Neural cell (in vitro differentiated cells): ENCODE measurements at regions not wholly inside any gene's neighbourhood (a gene's known extent, or its start where the extent isn't known, plus 50 kb on each side); places are given as distances from the start of the nearest gene placed in this dataset.
A peak's percentile ranks its signal among the peaks of the same experiment; 100 is the strongest.

Experiments
- H2AFZ ChIP-seq: fragments of 200-600, 300-800 bp; sonication (generic), shearing (Covaris generic); 2 replicates; pipeline ENCODE4 v1.6.0; 2014; ENCODE audit warnings: low read depth, mild to moderate bottlenecking, antibody characterized with exemption, low read length, moderate library complexity
- H3F3A ChIP-seq: fragments of 200-600 bp; shearing (Covaris generic); 2 replicates; pipeline ENCODE4 v1.6.1; 2016; ENCODE audit warnings: mild to moderate bottlenecking, moderate library complexity, mixed read lengths, antibody characterized with exemption, low read length; ENCODE audit not compliant: insufficient read depth, poor library complexity, severe bottlenecking
- H3K27ac ChIP-seq: fragments of 200-600, 300-800 bp; sonication (generic), shearing (Covaris generic); 2 replicates; pipeline ENCODE4 v1.5.1; 2014; ENCODE audit warnings: mild to moderate bottlenecking, low read length, moderate library complexity
- H3K27me3 ChIP-seq: fragments of 300-800, 200-600 bp; sonication (generic), shearing (Covaris generic); 2 replicates; pipeline ENCODE4 v1.6.0; 2014; ENCODE audit warnings: mild to moderate bottlenecking, low read depth, low read length, moderate library complexity; ENCODE audit not compliant: insufficient read depth
- H3K36me3 ChIP-seq: fragments of 300-800, 200-600 bp; sonication (generic), shearing (Covaris generic); 2 replicates; pipeline ENCODE4 v1.5.1; 2014; ENCODE audit warnings: mild to moderate bottlenecking, antibody characterized with exemption, low read length, moderate library complexity; ENCODE audit not compliant: insufficient read depth
- H3K4me2 ChIP-seq: fragments of 300-800, 200-600 bp; sonication (generic), shearing (Covaris generic); 2 replicates; pipeline ENCODE4 v1.6.0; 2014; ENCODE audit warnings: mild to moderate bottlenecking, low read length
- H3K4me3 ChIP-seq: fragments of 300-800, 200-600 bp; sonication (generic), shearing (Covaris generic); 2 replicates; pipeline ENCODE4 v1.5.1; 2014; ENCODE audit warnings: mild to moderate bottlenecking, low read length, moderate library complexity
- H3K79me2 ChIP-seq: fragments of 200-600 bp; shearing (Covaris generic); replicated peaks from 2 replicates; pipeline ENCODE4 v1.6.0; 2014; ENCODE audit warnings: mild to moderate bottlenecking, low read length, moderate library complexity; ENCODE audit not compliant: insufficient read depth
- H3K9ac ChIP-seq: fragments of 300-800, 200-600 bp; sonication (generic), shearing (Covaris generic); 2 replicates; pipeline ENCODE4 v1.6.1; 2016; ENCODE audit warnings: mild to moderate bottlenecking, low read length, mixed read lengths
- H3K9me2 ChIP-seq: fragments of 200-600 bp; shearing (Covaris generic); 2 replicates; pipeline ENCODE4 v1.6.1; 2016; ENCODE audit warnings: mild to moderate bottlenecking, low read length, mixed read lengths; ENCODE audit not compliant: insufficient read depth
- H3K9me3 ChIP-seq: fragments of 200-600, 300-800 bp; sonication (generic), shearing (Covaris generic); 2 replicates; pipeline ENCODE4 v1.6.1; 2016; ENCODE audit warnings: mild to moderate bottlenecking, mixed run types, low read length, moderate library complexity, mixed read lengths
- H4K20me1 ChIP-seq: fragments of 200-600 bp; shearing (Covaris generic); 2 replicates; pipeline ENCODE4 v1.6.1; 2016; ENCODE audit warnings: mild to moderate bottlenecking, mixed run types; ENCODE audit not compliant: insufficient read depth
- EP300 ChIP-seq: fragments of 450-650 bp; conservative IDR thresholded peaks from 2 replicates; pipeline ENCODE4 v1.6.1; 2014; ENCODE audit warnings: antibody characterized with exemption, mild to moderate bottlenecking, moderate library complexity; ENCODE audit not compliant: poor library complexity, severe bottlenecking
- EZH2 ChIP-seq: fragments of 200-600, 300-800 bp; shearing (Covaris generic), sonication (generic); IDR thresholded peaks from 2 replicates; pipeline ENCODE4 v1.6.1; 2014; ENCODE audit warnings: antibody characterized with exemption, low read length, borderline replicate concordance, mild to moderate bottlenecking; ENCODE audit not compliant: insufficient read depth, poor library complexity, severe bottlenecking
- MXI1 ChIP-seq: fragments of 450-650 bp; conservative IDR thresholded peaks from 2 replicates; pipeline ENCODE4 v1.6.1; 2014; ENCODE audit warnings: antibody characterized with exemption, mild to moderate bottlenecking; ENCODE audit not compliant: poor library complexity, severe bottlenecking
- POLR2AphosphoS5 ChIP-seq: IDR thresholded peaks from 2 replicates; pipeline ENCODE4 v1.6.1; 2012
- RAD21 ChIP-seq: fragments of 450-650 bp; conservative IDR thresholded peaks from 2 replicates; pipeline ENCODE4 v1.6.1; 2014; ENCODE audit warnings: antibody characterized with exemption, mild to moderate bottlenecking, moderate library complexity
- SMC3 ChIP-seq: fragments of 450-650 bp; conservative IDR thresholded peaks from 2 replicates; pipeline ENCODE4 v1.6.1; 2014; ENCODE audit warnings: antibody characterized with exemption, mild to moderate bottlenecking, moderate library complexity; ENCODE audit not compliant: poor library complexity
- TAF1 ChIP-seq: IDR thresholded peaks from 2 replicates; pipeline ENCODE4 v1.6.1; 2012; ENCODE audit warnings: low read depth
- TF ChIP-seq, protein P1 (sequence below): IDR thresholded peaks from 2 replicates; pipeline ENCODE4 v1.6.1; 2012; ENCODE audit warnings: borderline replicate concordance
- TF ChIP-seq, protein P2 (sequence below): fragments of 450-650 bp; IDR thresholded peaks from 2 replicates; pipeline ENCODE4 v1.5.1; 2014; ENCODE audit warnings: antibody characterized with exemption, mild to moderate bottlenecking, moderate library complexity; ENCODE audit not compliant: poor library complexity, severe bottlenecking

DNA sequence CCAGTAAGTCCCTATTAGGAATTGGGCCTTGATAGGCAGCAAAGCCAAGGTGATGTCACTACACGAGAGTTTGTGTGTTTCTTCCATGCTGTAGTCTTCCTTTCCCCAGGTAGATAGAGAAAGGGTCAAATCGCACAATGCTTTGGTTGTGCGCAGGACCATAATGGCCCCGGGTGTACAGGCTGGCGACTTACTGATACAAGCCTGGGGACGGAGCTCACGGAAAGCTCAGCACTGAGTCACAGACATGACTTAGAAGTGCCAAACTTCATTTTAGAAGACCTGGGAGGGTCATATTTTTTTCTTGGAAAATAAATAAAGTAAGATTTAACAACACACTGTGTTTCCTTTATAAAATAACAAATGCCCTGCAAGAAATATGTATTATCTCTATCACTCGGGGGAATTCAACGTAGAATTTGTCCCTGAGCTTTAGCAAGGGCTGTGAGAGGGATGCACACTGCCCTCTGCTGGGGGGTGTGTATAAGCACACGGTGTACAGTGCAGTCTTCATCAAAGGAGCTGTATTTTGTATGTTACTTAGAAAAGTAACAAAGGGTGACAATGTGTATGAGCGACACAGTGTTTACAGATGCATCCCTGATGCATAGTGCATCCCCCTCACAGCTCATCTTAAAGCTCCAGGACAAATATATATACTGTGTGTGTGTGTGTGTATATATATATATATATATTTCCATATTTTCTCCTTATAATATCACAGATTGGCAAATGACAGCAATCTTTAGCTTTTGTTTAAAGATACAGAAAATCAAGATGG lies 254.5 kb upstream of the VEGFC start:
- no peak overlapping the region for H2AFZ ChIP-seq
- H3K79me2 ChIP-seq = no peaks in the 10 kb centered on the region

DNA sequence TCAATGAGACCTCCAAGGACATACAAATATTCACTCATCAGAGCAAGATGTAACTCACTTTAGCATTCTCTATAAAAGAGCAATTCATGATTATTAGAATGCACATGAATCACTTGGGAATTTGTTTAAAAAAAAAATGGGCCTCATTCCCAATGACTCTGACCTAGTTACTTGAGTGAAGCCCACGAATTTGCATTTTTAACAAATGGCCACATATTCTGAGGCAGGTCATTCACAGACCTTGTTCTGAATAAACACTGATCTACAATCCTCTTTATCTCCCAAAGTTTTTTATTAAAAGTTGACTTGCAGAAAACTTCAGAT lies 255.1 kb upstream of the VEGFC start:
- H3K36me3 ChIP-seq = no peaks in the 10 kb centered on the region
- no peak for TF ChIP-seq TAF1
- no peak for TF ChIP-seq SMC3
- TF ChIP-seq MXI1 = no peak
- TF ChIP-seq, protein P1, sequence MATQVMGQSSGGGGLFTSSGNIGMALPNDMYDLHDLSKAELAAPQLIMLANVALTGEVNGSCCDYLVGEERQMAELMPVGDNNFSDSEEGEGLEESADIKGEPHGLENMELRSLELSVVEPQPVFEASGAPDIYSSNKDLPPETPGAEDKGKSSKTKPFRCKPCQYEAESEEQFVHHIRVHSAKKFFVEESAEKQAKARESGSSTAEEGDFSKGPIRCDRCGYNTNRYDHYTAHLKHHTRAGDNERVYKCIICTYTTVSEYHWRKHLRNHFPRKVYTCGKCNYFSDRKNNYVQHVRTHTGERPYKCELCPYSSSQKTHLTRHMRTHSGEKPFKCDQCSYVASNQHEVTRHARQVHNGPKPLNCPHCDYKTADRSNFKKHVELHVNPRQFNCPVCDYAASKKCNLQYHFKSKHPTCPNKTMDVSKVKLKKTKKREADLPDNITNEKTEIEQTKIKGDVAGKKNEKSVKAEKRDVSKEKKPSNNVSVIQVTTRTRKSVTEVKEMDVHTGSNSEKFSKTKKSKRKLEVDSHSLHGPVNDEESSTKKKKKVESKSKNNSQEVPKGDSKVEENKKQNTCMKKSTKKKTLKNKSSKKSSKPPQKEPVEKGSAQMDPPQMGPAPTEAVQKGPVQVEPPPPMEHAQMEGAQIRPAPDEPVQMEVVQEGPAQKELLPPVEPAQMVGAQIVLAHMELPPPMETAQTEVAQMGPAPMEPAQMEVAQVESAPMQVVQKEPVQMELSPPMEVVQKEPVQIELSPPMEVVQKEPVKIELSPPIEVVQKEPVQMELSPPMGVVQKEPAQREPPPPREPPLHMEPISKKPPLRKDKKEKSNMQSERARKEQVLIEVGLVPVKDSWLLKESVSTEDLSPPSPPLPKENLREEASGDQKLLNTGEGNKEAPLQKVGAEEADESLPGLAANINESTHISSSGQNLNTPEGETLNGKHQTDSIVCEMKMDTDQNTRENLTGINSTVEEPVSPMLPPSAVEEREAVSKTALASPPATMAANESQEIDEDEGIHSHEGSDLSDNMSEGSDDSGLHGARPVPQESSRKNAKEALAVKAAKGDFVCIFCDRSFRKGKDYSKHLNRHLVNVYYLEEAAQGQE = no peak
- TF ChIP-seq EP300 = no peak
- TF ChIP-seq RAD21 = no peak
- TF ChIP-seq, protein P2, sequence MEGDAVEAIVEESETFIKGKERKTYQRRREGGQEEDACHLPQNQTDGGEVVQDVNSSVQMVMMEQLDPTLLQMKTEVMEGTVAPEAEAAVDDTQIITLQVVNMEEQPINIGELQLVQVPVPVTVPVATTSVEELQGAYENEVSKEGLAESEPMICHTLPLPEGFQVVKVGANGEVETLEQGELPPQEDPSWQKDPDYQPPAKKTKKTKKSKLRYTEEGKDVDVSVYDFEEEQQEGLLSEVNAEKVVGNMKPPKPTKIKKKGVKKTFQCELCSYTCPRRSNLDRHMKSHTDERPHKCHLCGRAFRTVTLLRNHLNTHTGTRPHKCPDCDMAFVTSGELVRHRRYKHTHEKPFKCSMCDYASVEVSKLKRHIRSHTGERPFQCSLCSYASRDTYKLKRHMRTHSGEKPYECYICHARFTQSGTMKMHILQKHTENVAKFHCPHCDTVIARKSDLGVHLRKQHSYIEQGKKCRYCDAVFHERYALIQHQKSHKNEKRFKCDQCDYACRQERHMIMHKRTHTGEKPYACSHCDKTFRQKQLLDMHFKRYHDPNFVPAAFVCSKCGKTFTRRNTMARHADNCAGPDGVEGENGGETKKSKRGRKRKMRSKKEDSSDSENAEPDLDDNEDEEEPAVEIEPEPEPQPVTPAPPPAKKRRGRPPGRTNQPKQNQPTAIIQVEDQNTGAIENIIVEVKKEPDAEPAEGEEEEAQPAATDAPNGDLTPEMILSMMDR = no peak
- TF ChIP-seq POLR2AphosphoS5 = no peak
- H2AFZ ChIP-seq = no peak overlapping the region
- no peaks in the 10 kb centered on the region for H4K20me1 ChIP-seq
- no peaks in the 10 kb centered on the region for H3K27me3 ChIP-seq
- no peak overlapping the region for H3K4me2 ChIP-seq
- H3F3A ChIP-seq = no peaks in the 10 kb centered on the region
- no peaks in the 10 kb centered on the region for H3K79me2 ChIP-seq
- H3K9ac ChIP-seq = no peak overlapping the region
- no peaks in the 10 kb centered on the region for H3K9me2 ChIP-seq
- H3K4me3 ChIP-seq = no peak overlapping the region
- H3K9me3 ChIP-seq = no peaks in the 10 kb centered on the region
- no peak overlapping the region for H3K27ac ChIP-seq

More for the DNA sequence above, 254.5 kb upstream of the VEGFC start:
- Histone ChIP-seq H4K20me1 (no peaks in the 10 kb centered on the region), H3K9ac (no peak overlapping the region), H3F3A (no peaks in the 10 kb centered on the region), H3K9me3 (no peaks in the 10 kb centered on the region), H3K4me3 (no peak overlapping the region), H3K27ac (no peak overlapping the region), H3K9me2 (no peaks in the 10 kb centered on the region), H3K36me3 (no peaks in the 10 kb centered on the region), H3K27me3 (no peaks in the 10 kb centered on the region), H3K4me2 (no peak overlapping the region)
- TF ChIP-seq EZH2 (no peak), POLR2AphosphoS5 (no peak), RAD21 (peak; percentile 73), TAF1 (no peak), SMC3 (peak; percentile 77)
- TF ChIP-seq, protein P2 = peak; percentile 72
